OCI-LY7 (cell line): ENCODE measurements at regions not wholly inside any gene's neighbourhood (a gene's known extent, or its start where the extent isn't known, plus 50 kb on each side); places are given as distances from the start of the nearest gene placed in this dataset.

Experiments
- BruUV-seq: library from RNA; stranded (reverse); fragments of 400-500 nt; replicated peaks from 2 replicates; lab custom pipeline; 2021; lab: Mats Ljungman, UMichigan
- CTCF ChIA-PET: fragments of 300-600 bp; sonication (Branson Sonifier 250); formaldehyde crosslinking; loops from one replicate; lab custom pipeline; 2022; ENCODE audit warnings: antibody characterized with exemption; ENCODE audit not compliant: unreplicated experiment; lab: Charles Lee
- POLR2A ChIA-PET: fragments of 300-600 bp; sonication (Branson Sonifier 250); formaldehyde crosslinking; loops from one replicate; lab custom pipeline; 2022; ENCODE audit warnings: antibody characterized with exemption; lab: Charles Lee
- DNase-seq: peaks from one replicate; pipeline ENCODE4 v3.0.0-alpha.2; 2015; ENCODE audit warnings: low spot score
- H2AFZ ChIP-seq: fragments of 200-600 bp; sonication (generic), shearing (Covaris generic); 2 replicates; pipeline ENCODE4 v1.6.1; 2014; ENCODE audit warnings: mild to moderate bottlenecking, antibody characterized with exemption, low read length, moderate library complexity
- H3K27ac ChIP-seq: fragments of 200-600 bp; sonication (generic); 2 replicates; pipeline ENCODE4 v1.5.1; 2014; ENCODE audit warnings: mixed run types, low read depth, mild to moderate bottlenecking, moderate library complexity, low read length, inconsistent platforms; ENCODE audit not compliant: poor library complexity, severe bottlenecking
- H3K36me3 ChIP-seq: fragments of 200-600 bp; sonication (generic); 2 replicates; pipeline ENCODE4 v1.6.1; 2014; ENCODE audit warnings: mild to moderate bottlenecking, antibody characterized with exemption, low read length, moderate library complexity, mixed read lengths; ENCODE audit not compliant: insufficient read depth
- H3K4me1 ChIP-seq: fragments of 200-600 bp; sonication (generic); 2 replicates; pipeline ENCODE4 v1.5.1; 2014; ENCODE audit warnings: mild to moderate bottlenecking, low read length; ENCODE audit not compliant: insufficient read depth, poor library complexity, severe bottlenecking
- H3K4me2 ChIP-seq: fragments of 200-600 bp; sonication (generic); 2 replicates; pipeline ENCODE4 v1.6.1; 2014; ENCODE audit warnings: mild to moderate bottlenecking, low read length
- H3K4me3 ChIP-seq: fragments of 200-600 bp; sonication (generic); 2 replicates; pipeline ENCODE4 v1.5.1; 2014; ENCODE audit warnings: mild to moderate bottlenecking, low read depth, low read length; ENCODE audit not compliant: poor library complexity, severe bottlenecking
- H3K79me2 ChIP-seq: fragments of 200-600 bp; sonication (generic); 2 replicates; pipeline ENCODE4 v1.6.1; 2016; ENCODE audit warnings: low read depth, mild to moderate bottlenecking, low read length, moderate library complexity, mixed read lengths; ENCODE audit not compliant: insufficient read depth
- H3K9me2 ChIP-seq: fragments of 200-600 bp; sonication (generic); 2 replicates; pipeline ENCODE4 v1.6.1; 2016; ENCODE audit warnings: mild to moderate bottlenecking, low read length, mixed read lengths; ENCODE audit not compliant: insufficient read depth
- H3K9me3 ChIP-seq: fragments of 200-600 bp; sonication (generic); 2 replicates; pipeline ENCODE4 v1.6.1; 2014; ENCODE audit warnings: mild to moderate bottlenecking, mixed run types, low read length, mixed read lengths
- H4K20me1 ChIP-seq: fragments of 200-600 bp; sonication (generic); 2 replicates; pipeline ENCODE4 v1.6.1; 2014; ENCODE audit warnings: mild to moderate bottlenecking, antibody characterized with exemption, low read length, moderate library complexity, mixed read lengths; ENCODE audit not compliant: insufficient read depth
- EZH2phosphoT487 ChIP-seq: fragments of 200-600 bp; sonication (generic); IDR thresholded peaks from 2 replicates; pipeline ENCODE4 v1.6.1; 2018; ENCODE audit warnings: low read depth, borderline replicate concordance, mild to moderate bottlenecking, mixed run types, antibody characterized with exemption, low read length, moderate library complexity, mixed read lengths
- intact Hi-C: fragments of 100-400 bp; cut with micrococcal nuclease; formaldehyde crosslinking; loops from one replicate; pipeline ENCODE4 v1.10.0; 2022; ENCODE audit not compliant: unreplicated experiment
- TF ChIP-seq, protein P1 (sequence below): fragments of 200-600 bp; sonication (generic); conservative IDR thresholded peaks from 2 replicates; pipeline ENCODE4 v1.5.1; 2014; ENCODE audit warnings: mild to moderate bottlenecking, antibody characterized with exemption, low read length, moderate library complexity, mixed read lengths

GRCh38 chr13:42393573-42394360 lies 121.8 kb downstream of the AKAP11 start:
- H3K4me1 ChIP-seq = no peaks in the 10 kb centered on the region
- H2AFZ ChIP-seq = no peak overlapping the region
- TF ChIP-seq, protein P1, sequence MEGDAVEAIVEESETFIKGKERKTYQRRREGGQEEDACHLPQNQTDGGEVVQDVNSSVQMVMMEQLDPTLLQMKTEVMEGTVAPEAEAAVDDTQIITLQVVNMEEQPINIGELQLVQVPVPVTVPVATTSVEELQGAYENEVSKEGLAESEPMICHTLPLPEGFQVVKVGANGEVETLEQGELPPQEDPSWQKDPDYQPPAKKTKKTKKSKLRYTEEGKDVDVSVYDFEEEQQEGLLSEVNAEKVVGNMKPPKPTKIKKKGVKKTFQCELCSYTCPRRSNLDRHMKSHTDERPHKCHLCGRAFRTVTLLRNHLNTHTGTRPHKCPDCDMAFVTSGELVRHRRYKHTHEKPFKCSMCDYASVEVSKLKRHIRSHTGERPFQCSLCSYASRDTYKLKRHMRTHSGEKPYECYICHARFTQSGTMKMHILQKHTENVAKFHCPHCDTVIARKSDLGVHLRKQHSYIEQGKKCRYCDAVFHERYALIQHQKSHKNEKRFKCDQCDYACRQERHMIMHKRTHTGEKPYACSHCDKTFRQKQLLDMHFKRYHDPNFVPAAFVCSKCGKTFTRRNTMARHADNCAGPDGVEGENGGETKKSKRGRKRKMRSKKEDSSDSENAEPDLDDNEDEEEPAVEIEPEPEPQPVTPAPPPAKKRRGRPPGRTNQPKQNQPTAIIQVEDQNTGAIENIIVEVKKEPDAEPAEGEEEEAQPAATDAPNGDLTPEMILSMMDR = no peak
- TF ChIP-seq EZH2phosphoT487 = no peak
- H3K4me2 ChIP-seq = no peak overlapping the region
- H3K36me3 ChIP-seq = no peaks in the 10 kb centered on the region
- no peak for DNase-seq
- CTCF ChIA-PET = no interaction called here
- POLR2A ChIA-PET = interaction anchor here (1.7 kb wide), 1 partner anchor 10 kb away, joined by 6 read pairs; no protein-coding TSS in a partner anchor
- H3K79me2 ChIP-seq = no peaks in the 10 kb centered on the region
- no peaks in the 10 kb centered on the region for H3K9me3 ChIP-seq
- no peaks in the 10 kb centered on the region for H3K9me2 ChIP-seq
- H3K27ac ChIP-seq = no peak overlapping the region
- BruUV-seq = no TSS peak
- no peaks in the 10 kb centered on the region for H4K20me1 ChIP-seq
- no peak overlapping the region for H3K4me3 ChIP-seq
- intact Hi-C loops = no loop called here

GRCh38 chr13:42394361-42394708 lies 122.4 kb downstream of the AKAP11 start:
- H3K27ac ChIP-seq = no peak overlapping the region
- no peaks in the 10 kb centered on the region for H3K4me1 ChIP-seq
- no peak for DNase-seq
- no peak for TF ChIP-seq EZH2phosphoT487
- TF ChIP-seq, protein P1 = no peak
- H2AFZ ChIP-seq = no peak overlapping the region
- CTCF ChIA-PET = no interaction called here
- POLR2A ChIA-PET = no interaction called here
- H4K20me1 ChIP-seq = no peaks in the 10 kb centered on the region
- no peak overlapping the region for H3K4me3 ChIP-seq
- no peaks in the 10 kb centered on the region for H3K79me2 ChIP-seq
- intact Hi-C loops = no loop called here
- no peaks in the 10 kb centered on the region for H3K9me3 ChIP-seq
- H3K9me2 ChIP-seq = no peaks in the 10 kb centered on the region
- no peak overlapping the region for H3K4me2 ChIP-seq
- no TSS peak for BruUV-seq
- no peaks in the 10 kb centered on the region for H3K36me3 ChIP-seq

DNA sequence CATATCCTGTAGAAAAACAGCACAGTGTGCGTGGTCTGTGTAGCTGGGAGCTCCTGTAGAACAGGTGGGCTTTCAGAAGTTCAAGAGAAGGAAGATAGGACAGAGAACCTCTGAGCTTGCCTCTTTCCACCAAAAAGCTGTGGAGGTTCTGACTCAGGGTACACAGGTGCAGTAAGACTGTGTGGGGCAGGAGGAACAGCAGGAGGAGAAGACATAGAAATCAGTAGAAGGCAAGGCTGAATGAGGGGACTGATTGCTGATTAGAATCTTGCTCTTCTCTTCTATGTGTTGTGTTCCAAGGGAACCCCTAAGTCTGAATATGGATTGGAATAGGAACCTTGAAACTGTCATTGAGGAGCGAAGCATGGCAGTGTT lies 122.7 kb downstream of the AKAP11 start:
- Histone ChIP-seq H3K4me3 (no peak overlapping the region), H3K4me1 (no peaks in the 10 kb centered on the region), H3K36me3 (no peaks in the 10 kb centered on the region), H2AFZ (no peak overlapping the region), H3K9me3 (no peaks in the 10 kb centered on the region), H3K4me2 (no peak overlapping the region), H3K9me2 (no peaks in the 10 kb centered on the region), H3K79me2 (no peaks in the 10 kb centered on the region), H4K20me1 (no peaks in the 10 kb centered on the region), H3K27ac (no peak overlapping the region)
- TF ChIP-seq, protein P1 = no peak
- TF ChIP-seq EZH2phosphoT487 = no peak
- intact Hi-C loops = no loop called here
- DNase-seq = no peak
- POLR2A ChIA-PET = no interaction called here
- no TSS peak for BruUV-seq
- CTCF ChIA-PET = interaction anchor here (1.1 kb wide), 1 partner anchor 10 kb away, joined by 3 read pairs; no protein-coding TSS in a partner anchor
